HG03442 (cell line): ENCODE measurements at regions not wholly inside any gene's neighbourhood (a gene's known extent, or its start where the extent isn't known, plus 50 kb on each side); places are given as distances from the start of the nearest gene placed in this dataset.

ENCODE experiments used
- ATAC-seq: cut with Tn5 transposase; IDR thresholded peaks from one replicate; pipeline ENCODE4 v1.9.1; 2021; ENCODE audit warnings: mild to moderate bottlenecking, moderate library complexity; ENCODE audit not compliant: unreplicated experiment

- ATAC-seq, result no peak
Measured at GRCh38 chr2:21279525-21279924, 155.8 kb downstream of the TDRD15 start.

GRCh38 chr2:21280793-21281192 is 157.0 kb downstream of the TDRD15 start:
- no peak for ATAC-seq

- ATAC-seq, result no peak
Measured at GRCh38 chr2:21281384-21281783, 157.6 kb downstream of the TDRD15 start.

- no peak for ATAC-seq
Measured at GRCh38 chr2:21281791-21282514, 158.2 kb downstream of the TDRD15 start.

- ATAC-seq, result no peak
Measured at GRCh38 chr2:21282515-21282898, 158.7 kb downstream of the TDRD15 start.

- ATAC-seq, result no peak
Measured at GRCh38 chr2:21288299-21288698, 164.5 kb downstream of the TDRD15 start.

GRCh38 chr2:21288739-21289520 is 165.2 kb downstream of the TDRD15 start:
- ATAC-seq, result no peak

GRCh38 chr2:21289551-21289950 is 165.8 kb downstream of the TDRD15 start:
- ATAC-seq, result no peak

GRCh38 chr2:21289989-21290388 is 166.2 kb downstream of the TDRD15 start:
- ATAC-seq, result no peak

- no peak for ATAC-seq
Measured at GRCh38 chr2:21291426-21291825, 167.7 kb downstream of the TDRD15 start.

- ATAC-seq, result no peak
Measured at GRCh38 chr2:21294446-21294845, 170.7 kb downstream of the TDRD15 start.

- no peak for ATAC-seq
Measured at GRCh38 chr2:21299411-21299810, 175.6 kb downstream of the TDRD15 start.

- no peak for ATAC-seq
Measured at GRCh38 chr2:21301871-21302455, 178.2 kb downstream of the TDRD15 start.

- ATAC-seq, result no peak
Measured at GRCh38 chr2:21303876-21304275, 180.1 kb downstream of the TDRD15 start.

- ATAC-seq, result no peak
Measured at GRCh38 chr2:21305581-21305980, 181.8 kb downstream of the TDRD15 start.

- ATAC-seq, result no peak
Measured at GRCh38 chr2:21306235-21306634, 182.5 kb downstream of the TDRD15 start.

- no peak for ATAC-seq
Measured at GRCh38 chr2:21307037-21307436, 183.3 kb downstream of the TDRD15 start.

GRCh38 chr2:21310493-21310892 is 186.7 kb downstream of the TDRD15 start:
- ATAC-seq, result no peak

- ATAC-seq, result no peak
Measured at GRCh38 chr2:21314322-21314835, 190.6 kb downstream of the TDRD15 start.

- ATAC-seq, result peak; percentile 80
Measured at GRCh38 chr2:21317131-21317530, 193.4 kb downstream of the TDRD15 start.

- ATAC-seq, result no peak
Measured at GRCh38 chr2:21318263-21318662, 194.5 kb downstream of the TDRD15 start.

GRCh38 chr2:21326152-21326551 is 202.4 kb downstream of the TDRD15 start:
- no peak for ATAC-seq
